ENCODE measurements at regions not wholly inside any gene's neighbourhood (a gene's known extent, or its start where the extent isn't known, plus 50 kb on each side); places are given as distances from the start of the nearest gene placed in this dataset.

DNA sequence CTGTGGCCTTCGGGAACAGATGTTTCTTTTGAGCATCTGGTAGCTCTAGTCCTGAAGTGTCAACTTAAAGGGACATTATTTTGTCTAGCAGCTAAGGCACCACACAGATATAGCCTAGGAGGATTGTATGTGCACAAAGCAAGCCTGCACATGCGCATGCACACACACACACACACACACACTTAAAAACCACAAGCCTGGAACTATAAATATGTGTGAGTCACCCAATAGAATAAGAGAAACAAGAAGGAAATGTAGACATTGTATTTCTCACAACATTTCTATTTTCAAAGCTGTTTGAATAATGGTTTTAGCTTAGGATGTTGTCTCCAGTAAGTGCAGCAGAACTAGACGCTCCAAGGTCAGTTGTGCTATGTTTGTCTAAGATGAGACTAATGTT is 516.5 kb downstream of the SUCLA2 start:
- TF ChIP-seq, protein P1, sequence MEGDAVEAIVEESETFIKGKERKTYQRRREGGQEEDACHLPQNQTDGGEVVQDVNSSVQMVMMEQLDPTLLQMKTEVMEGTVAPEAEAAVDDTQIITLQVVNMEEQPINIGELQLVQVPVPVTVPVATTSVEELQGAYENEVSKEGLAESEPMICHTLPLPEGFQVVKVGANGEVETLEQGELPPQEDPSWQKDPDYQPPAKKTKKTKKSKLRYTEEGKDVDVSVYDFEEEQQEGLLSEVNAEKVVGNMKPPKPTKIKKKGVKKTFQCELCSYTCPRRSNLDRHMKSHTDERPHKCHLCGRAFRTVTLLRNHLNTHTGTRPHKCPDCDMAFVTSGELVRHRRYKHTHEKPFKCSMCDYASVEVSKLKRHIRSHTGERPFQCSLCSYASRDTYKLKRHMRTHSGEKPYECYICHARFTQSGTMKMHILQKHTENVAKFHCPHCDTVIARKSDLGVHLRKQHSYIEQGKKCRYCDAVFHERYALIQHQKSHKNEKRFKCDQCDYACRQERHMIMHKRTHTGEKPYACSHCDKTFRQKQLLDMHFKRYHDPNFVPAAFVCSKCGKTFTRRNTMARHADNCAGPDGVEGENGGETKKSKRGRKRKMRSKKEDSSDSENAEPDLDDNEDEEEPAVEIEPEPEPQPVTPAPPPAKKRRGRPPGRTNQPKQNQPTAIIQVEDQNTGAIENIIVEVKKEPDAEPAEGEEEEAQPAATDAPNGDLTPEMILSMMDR (IDR thresholded peaks at IDR 0.05): no peak
- TF ChIP-seq POLR2A (IDR thresholded peaks at IDR 0.05): no peak
